Brain microvascular endothelial cell (primary cell): ENCODE measurements at regions not wholly inside any gene's neighbourhood (a gene's known extent, or its start where the extent isn't known, plus 50 kb on each side); places are given as distances from the start of the nearest gene placed in this dataset.

Experiments used
- DNase-seq: peaks from one replicate; pipeline ENCODE4 v3.0.0-alpha.2; 2020
- H3K27ac ChIP-seq: fragments of 250-450 bp; sonication (Bioruptor Pico); 2 replicates; pipeline ENCODE4 v1.5.1; 2020; ENCODE audit warnings: mild to moderate bottlenecking, moderate library complexity
- H3K27me3 ChIP-seq: fragments of 250-450 bp; sonication (Bioruptor Pico); replicated peaks from 2 replicates; pipeline ENCODE4 v1.5.1; 2020; ENCODE audit warnings: mild to moderate bottlenecking
- H3K36me3 ChIP-seq: fragments of 250-450 bp; sonication (Bioruptor Pico); replicated peaks from 2 replicates; pipeline ENCODE4 v1.5.1; 2020; ENCODE audit warnings: mild to moderate bottlenecking
- H3K4me3 ChIP-seq: 2 replicates; pipeline ENCODE4 v1.5.1; 2011; ENCODE audit warnings: low read depth, mild to moderate bottlenecking, control low read depth, low read length, moderate library complexity
- in situ Hi-C: cut with HindIII; loops from 2 replicates; pipeline ENCODE4 v1.10.0; 2017; ENCODE audit warnings: low sequenced_read_pairs, low pct_ligation_motif_present
- TF ChIP-seq, protein P1 (sequence below): IDR thresholded peaks from 2 replicates; pipeline ENCODE4 v1.5.1; 2011; ENCODE audit warnings: low read depth, mild to moderate bottlenecking, moderate library complexity, low read length, control low read depth, inconsistent platforms; ENCODE audit errors: missing control alignments

DNA sequence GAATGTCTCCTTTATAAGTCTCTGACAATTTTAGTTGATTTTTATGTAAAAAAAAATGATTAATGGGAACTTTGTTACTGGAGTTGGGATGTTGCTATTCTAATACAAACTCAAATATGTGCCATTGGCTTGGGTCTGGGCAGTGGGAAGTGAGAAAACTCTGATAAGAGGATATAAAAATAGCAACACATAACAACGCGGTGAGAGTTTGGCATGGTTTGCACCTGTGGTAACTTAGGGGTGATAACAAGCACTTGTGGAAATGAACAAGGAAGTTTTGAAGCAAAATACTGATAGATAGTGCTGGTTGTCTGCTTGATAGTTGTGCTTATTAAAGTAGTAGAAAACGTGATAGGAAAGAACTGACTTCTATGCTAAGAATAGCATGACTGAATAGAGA lies 743.3 kb upstream of the AGA start:
- H3K27me3 ChIP-seq: no peaks in the 10 kb centered on the region
- DNase-seq: no peak
- no peaks in the 10 kb centered on the region for H3K36me3 ChIP-seq
- no peak overlapping the region for H3K27ac ChIP-seq
- no peak overlapping the region for H3K4me3 ChIP-seq
- in situ Hi-C loops: no loop called here
- TF ChIP-seq, protein P1, sequence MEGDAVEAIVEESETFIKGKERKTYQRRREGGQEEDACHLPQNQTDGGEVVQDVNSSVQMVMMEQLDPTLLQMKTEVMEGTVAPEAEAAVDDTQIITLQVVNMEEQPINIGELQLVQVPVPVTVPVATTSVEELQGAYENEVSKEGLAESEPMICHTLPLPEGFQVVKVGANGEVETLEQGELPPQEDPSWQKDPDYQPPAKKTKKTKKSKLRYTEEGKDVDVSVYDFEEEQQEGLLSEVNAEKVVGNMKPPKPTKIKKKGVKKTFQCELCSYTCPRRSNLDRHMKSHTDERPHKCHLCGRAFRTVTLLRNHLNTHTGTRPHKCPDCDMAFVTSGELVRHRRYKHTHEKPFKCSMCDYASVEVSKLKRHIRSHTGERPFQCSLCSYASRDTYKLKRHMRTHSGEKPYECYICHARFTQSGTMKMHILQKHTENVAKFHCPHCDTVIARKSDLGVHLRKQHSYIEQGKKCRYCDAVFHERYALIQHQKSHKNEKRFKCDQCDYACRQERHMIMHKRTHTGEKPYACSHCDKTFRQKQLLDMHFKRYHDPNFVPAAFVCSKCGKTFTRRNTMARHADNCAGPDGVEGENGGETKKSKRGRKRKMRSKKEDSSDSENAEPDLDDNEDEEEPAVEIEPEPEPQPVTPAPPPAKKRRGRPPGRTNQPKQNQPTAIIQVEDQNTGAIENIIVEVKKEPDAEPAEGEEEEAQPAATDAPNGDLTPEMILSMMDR: no peak

DNA sequence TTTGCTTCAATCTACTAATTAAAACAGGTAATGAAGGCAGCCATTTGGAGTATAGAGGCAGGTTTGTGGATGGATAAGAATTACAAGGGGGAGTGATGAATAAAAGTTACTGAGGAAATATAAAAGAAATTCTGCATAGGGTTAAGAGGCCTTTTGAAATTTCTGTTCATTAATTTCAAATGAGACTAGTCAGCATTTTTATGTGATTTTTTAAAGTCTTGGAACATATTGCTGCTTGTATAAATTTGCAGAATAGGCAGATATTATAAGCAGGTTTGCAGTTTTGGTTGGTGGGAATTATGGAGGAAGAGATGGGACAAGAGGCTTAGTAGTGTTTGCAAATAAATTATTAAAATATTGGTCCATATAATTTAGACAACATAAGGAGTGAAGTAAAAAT lies 750.4 kb upstream of the AGA start:
- no peaks in the 10 kb centered on the region for H3K36me3 ChIP-seq
- DNase-seq: no peak
- H3K27ac ChIP-seq: no peak overlapping the region
- no peaks in the 10 kb centered on the region for H3K27me3 ChIP-seq
- H3K4me3 ChIP-seq: no peak overlapping the region
- TF ChIP-seq, protein P1: no peak
- in situ Hi-C loops: no loop called here

DNA sequence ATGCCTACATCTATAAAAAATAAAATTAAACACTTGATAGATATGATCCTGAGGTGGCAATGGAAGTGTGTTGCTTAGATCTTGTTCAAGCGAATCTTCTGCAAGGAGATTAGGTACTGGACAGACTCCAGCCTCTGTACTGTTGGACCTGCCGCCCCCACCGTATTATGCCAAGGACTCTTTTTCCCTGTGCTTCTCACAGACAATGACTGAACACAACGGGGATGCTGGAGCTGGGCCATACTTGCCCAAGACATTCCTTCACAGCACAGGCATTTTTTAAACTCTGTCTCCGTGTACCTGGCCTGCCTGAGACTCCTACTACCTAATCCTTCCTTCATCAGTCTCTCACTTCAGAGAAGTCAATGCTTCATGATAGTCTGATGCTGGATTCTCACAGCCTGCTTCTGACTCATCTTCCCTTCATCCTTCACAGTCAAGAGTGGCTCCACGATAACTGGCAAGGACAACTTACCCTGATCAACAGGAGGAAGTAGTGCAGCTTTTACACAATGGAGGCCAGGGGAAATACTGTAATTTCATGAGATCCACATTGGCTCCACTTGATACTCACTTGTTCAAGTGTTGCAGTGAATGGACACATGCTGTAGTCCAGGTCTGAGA lies 754.6 kb upstream of the AGA start:
- TF ChIP-seq, protein P1: no peak
- Histone ChIP-seq H3K27me3 (no peaks in the 10 kb centered on the region), H3K4me3 (no peak overlapping the region), H3K36me3 (no peaks in the 10 kb centered on the region), H3K27ac (no peak overlapping the region)
- no peak for DNase-seq
- in situ Hi-C loops: no loop called here

DNA sequence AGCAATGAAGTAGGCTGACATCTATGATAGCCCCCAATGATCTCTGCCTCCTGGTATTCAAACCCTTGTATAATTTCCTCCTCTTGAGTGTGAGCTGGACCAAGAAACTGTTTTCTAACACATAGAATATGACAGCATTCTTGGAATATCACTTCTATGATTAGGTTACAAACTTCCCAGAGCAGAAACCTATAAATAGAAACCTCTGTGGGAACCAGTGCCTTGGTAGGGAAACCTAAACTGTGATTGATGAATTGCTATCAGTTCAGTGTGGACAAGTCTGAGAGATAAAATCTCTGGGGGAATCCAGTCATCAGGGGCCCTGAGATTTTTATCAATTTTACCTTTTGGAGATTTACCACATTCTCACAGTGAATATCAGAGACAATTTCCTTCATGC lies 756.5 kb upstream of the AGA start:
- no peak overlapping the region for H3K4me3 ChIP-seq
- H3K36me3 ChIP-seq: no peaks in the 10 kb centered on the region
- DNase-seq: no peak
- TF ChIP-seq, protein P1: no peak
- in situ Hi-C loops: no loop called here
- no peak overlapping the region for H3K27ac ChIP-seq
- no peaks in the 10 kb centered on the region for H3K27me3 ChIP-seq

DNA sequence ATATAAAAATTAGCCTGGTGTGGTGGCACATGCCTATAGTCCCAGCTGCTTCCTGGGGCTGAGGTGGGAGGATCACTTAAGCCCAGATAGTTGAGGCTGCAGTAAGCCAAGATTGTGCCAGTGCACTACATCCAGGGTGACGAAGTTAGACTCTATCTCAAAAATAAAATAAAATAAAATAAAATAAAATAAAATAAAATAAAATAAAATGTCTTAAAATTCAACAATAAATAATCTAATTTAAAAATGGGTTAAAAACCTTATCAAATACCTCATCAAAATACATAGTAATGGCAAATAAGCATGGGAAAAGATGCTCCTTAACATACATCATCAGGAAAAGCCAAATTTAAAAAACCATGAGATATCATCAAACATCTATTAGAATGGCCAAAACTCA lies 760.2 kb upstream of the AGA start:
- H3K27ac ChIP-seq: no peak overlapping the region
- no peaks in the 10 kb centered on the region for H3K36me3 ChIP-seq
- in situ Hi-C loops: no loop called here
- TF ChIP-seq, protein P1: no peak
- H3K27me3 ChIP-seq: no peaks in the 10 kb centered on the region
- DNase-seq: no peak
- H3K4me3 ChIP-seq: no peak overlapping the region

DNA sequence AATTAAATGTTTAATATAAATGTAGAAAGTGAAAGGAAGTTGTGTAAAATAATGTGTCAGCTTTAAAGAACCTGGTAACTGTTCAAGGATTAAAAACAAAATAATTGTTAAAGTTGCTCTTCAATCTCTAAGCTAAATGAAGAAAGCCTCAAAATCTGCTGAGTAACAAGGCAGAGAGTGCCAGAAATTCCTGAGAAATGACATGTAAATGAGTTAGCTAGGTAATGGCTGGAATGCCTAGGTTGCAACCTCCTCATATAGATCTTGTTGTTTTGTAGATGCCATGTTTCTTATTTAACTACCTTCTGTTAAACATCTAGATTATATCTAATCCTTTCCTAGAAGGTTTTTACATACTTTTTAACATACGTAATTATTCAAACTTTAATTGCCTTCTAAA lies 763.6 kb upstream of the AGA start:
- no peak overlapping the region for H3K4me3 ChIP-seq
- TF ChIP-seq, protein P1: no peak
- no peak overlapping the region for H3K27ac ChIP-seq
- no peaks in the 10 kb centered on the region for H3K27me3 ChIP-seq
- H3K36me3 ChIP-seq: no peaks in the 10 kb centered on the region
- in situ Hi-C loops: no loop called here
- no peak for DNase-seq
